H1 (cell line): ENCODE measurements at regions not wholly inside any gene's neighbourhood (a gene's known extent, or its start where the extent isn't known, plus 50 kb on each side); places are given as distances from the start of the nearest gene placed in this dataset.

Experiments
- CTCF ChIA-PET: fragments of 300-600 bp; sonication (Branson Sonifier 250); formaldehyde crosslinking; loops from one replicate; lab custom pipeline; 2021; ENCODE audit not compliant: partially characterized antibody; lab: Charles Lee
- POLR2A ChIA-PET: fragments of 300-600 bp; sonication (Branson Sonifier 250); formaldehyde crosslinking; loops from one replicate; lab custom pipeline; 2021; ENCODE audit warnings: inconsistent platforms; ENCODE audit not compliant: partially characterized antibody; lab: Charles Lee
- DNase-seq, 2 experiments: peaks; one replicate each; pipeline versions ENCODE4 v3.0.0 to v3.0.0-alpha.2; 2010 to 2022; ENCODE audit warnings: low spot score in 2 of 2, low read depth in 1 of 2, mixed read lengths in 1 of 2
- FAIRE-seq: peaks from 2 replicates; lab custom pipeline; 2011; peaks lifted over from hg19 to GRCh38; lab: Jason Lieb, UNC
- H2AFZ ChIP-seq: 2 replicates; pipeline ENCODE4 v1.8.1; 2012; ENCODE audit warnings: low read length, inconsistent platforms
- H2AK5ac ChIP-seq: 2 replicates; pipeline ENCODE4 v1.6.1; 2013; ENCODE audit warnings: low read depth, low read length
- H2BK120ac ChIP-seq: replicated peaks from 2 replicates; pipeline ENCODE3; 2013; ENCODE audit warnings: low read depth, low read length, inconsistent platforms
- H2BK12ac ChIP-seq: 2 replicates; pipeline ENCODE4 v1.6.1; 2013; ENCODE audit warnings: low read depth, low read length
- H2BK15ac ChIP-seq: 2 replicates; pipeline ENCODE4 v1.6.1; 2013; ENCODE audit warnings: low read length
- H2BK20ac ChIP-seq: 2 replicates; pipeline ENCODE4 v1.6.1; 2013; ENCODE audit warnings: low read length
- H2BK5ac ChIP-seq: 2 replicates; pipeline ENCODE4 v1.6.1; 2013; ENCODE audit warnings: low read depth, low read length
- H3K14ac ChIP-seq: 2 replicates; pipeline ENCODE4 v1.6.1; 2013; ENCODE audit warnings: inconsistent platforms; ENCODE audit not compliant: insufficient read length
- H3K18ac ChIP-seq: 2 replicates; pipeline ENCODE4 v1.6.1; 2013; ENCODE audit warnings: low read length; ENCODE audit errors: extremely low read depth
- H3K23ac ChIP-seq: 2 replicates; pipeline ENCODE4 v1.6.1; 2013; ENCODE audit warnings: inconsistent platforms; ENCODE audit not compliant: insufficient read length
- H3K23me2 ChIP-seq: 2 replicates; pipeline ENCODE4 v1.6.1; 2013; ENCODE audit warnings: low read depth, low read length
- H3K27ac ChIP-seq: 2 replicates; pipeline ENCODE4 v1.6.1; 2011; ENCODE audit warnings: low read depth, low read length, inconsistent platforms
- H3K27me3 ChIP-seq, 4 experiments: replicated peaks in 1 of 4; 1 replicate in 1 of 4; 2 replicates in 3 of 4; pipeline versions ENCODE4 v1.6.1 to v1.8.1; 2011 to 2013; ENCODE audit warnings: low read length in 3 of 4, mild to moderate bottlenecking in 3 of 4, inconsistent platforms in 2 of 4, mixed read lengths in 2 of 4, moderate library complexity in 1 of 4; ENCODE audit not compliant: control insufficient read depth in 3 of 4, insufficient read depth in 3 of 4; ENCODE audit errors: extremely low read depth in 1 of 4
- H3K36me3 ChIP-seq, 4 experiments: 2 replicates each; pipeline versions ENCODE4 v1.6.1 to v1.8.1; 2011 to 2013; ENCODE audit warnings: mild to moderate bottlenecking in 4 of 4, low read length in 3 of 4, moderate library complexity in 2 of 4, control low read depth in 1 of 4, inconsistent platforms in 1 of 4; ENCODE audit not compliant: insufficient read depth in 4 of 4, control insufficient read depth in 2 of 4
- H3K4ac ChIP-seq: replicated peaks from 2 replicates; pipeline ENCODE3; 2013; ENCODE audit warnings: low read length, low read depth, mixed read lengths, inconsistent platforms; ENCODE audit not compliant: insufficient read length
- H3K4me1 ChIP-seq, 4 experiments: replicated peaks in 1 of 4; 1 replicate in 1 of 4; 2 replicates in 3 of 4; pipeline versions ENCODE4 v1.6.1 to v1.8.1; 2011 to 2013; ENCODE audit warnings: low read length in 3 of 4, inconsistent platforms in 2 of 4, mixed read lengths in 1 of 4; ENCODE audit not compliant: insufficient read depth in 4 of 4, control insufficient read depth in 3 of 4
- H3K4me2 ChIP-seq, 2 experiments: 2 replicates each; pipeline versions ENCODE4 v1.6.1 to v1.8.1; 2011 to 2013; ENCODE audit warnings: low read depth in 2 of 2, low read length in 2 of 2, control low read depth in 1 of 2, inconsistent platforms in 1 of 2, mild to moderate bottlenecking in 1 of 2; ENCODE audit not compliant: insufficient read depth in 1 of 2
- H3K4me3 ChIP-seq, 4 experiments: fragments of 200-600, 300-600 bp in 1 of 4; sonication (generic), shearing (Covaris generic), sonication (Bioruptor Twin) in 1 of 4; 2 replicates each; pipeline versions ENCODE4 v1.5.1 to v1.8.1; 2011 to 2016; ENCODE audit warnings: low read length in 4 of 4, low read depth in 3 of 4, control low read depth in 2 of 4, inconsistent platforms in 2 of 4, mild to moderate bottlenecking in 2 of 4, mixed read lengths in 1 of 4, moderate library complexity in 1 of 4; ENCODE audit not compliant: insufficient read depth in 2 of 4; ENCODE audit errors: extremely low read depth in 1 of 4
- H3K56ac ChIP-seq: replicated peaks from 2 replicates; pipeline ENCODE3; 2013; ENCODE audit warnings: low read depth, mild to moderate bottlenecking, mixed read lengths, low read length, inconsistent platforms; ENCODE audit not compliant: insufficient read length
- H3K79me1 ChIP-seq: 2 replicates; pipeline ENCODE4 v1.6.1; 2013; ENCODE audit warnings: low read depth, low read length, control low read depth
- H3K79me2 ChIP-seq, 2 experiments: 2 replicates each; pipeline versions ENCODE4 v1.6.1 to v1.8.1; 2012 to 2013; ENCODE audit warnings: low read length in 2 of 2, mild to moderate bottlenecking in 2 of 2, inconsistent platforms in 1 of 2; ENCODE audit not compliant: insufficient read depth in 2 of 2, control insufficient read depth in 1 of 2
- H3K9ac ChIP-seq, 4 experiments: replicated peaks in 1 of 4; 1 replicate in 1 of 4; 2 replicates in 3 of 4; pipeline versions ENCODE4 v1.6.1 to v1.8.1; 2011 to 2013; ENCODE audit warnings: low read depth in 3 of 4, low read length in 3 of 4, control low read depth in 2 of 4, mild to moderate bottlenecking in 2 of 4, moderate library complexity in 2 of 4, inconsistent platforms in 1 of 4; ENCODE audit errors: extremely low read depth in 1 of 4
- H3K9me3 ChIP-seq, 2 experiments: 2 replicates each; pipeline versions ENCODE4 v1.6.1 to v1.8.1; 2012 to 2013; ENCODE audit warnings: mild to moderate bottlenecking in 2 of 2, moderate library complexity in 2 of 2, control low read depth in 1 of 2, inconsistent platforms in 1 of 2, low read depth in 1 of 2, low read length in 1 of 2, mixed read lengths in 1 of 2; ENCODE audit not compliant: insufficient read depth in 2 of 2
- H4K20me1 ChIP-seq, 2 experiments: replicated peaks in 1 of 2; 2 replicates each; pipeline versions ENCODE3 to v1.8.1; 2011 to 2013; ENCODE audit warnings: inconsistent platforms in 2 of 2, low read length in 2 of 2, mild to moderate bottlenecking in 1 of 2; ENCODE audit not compliant: insufficient read depth in 2 of 2, control insufficient read depth in 1 of 2
- H4K5ac ChIP-seq: 2 replicates; pipeline ENCODE4 v1.6.1; 2013; ENCODE audit warnings: low read length, low read depth, mixed read lengths, inconsistent platforms; ENCODE audit not compliant: insufficient read length
- H4K8ac ChIP-seq: 2 replicates; pipeline ENCODE4 v1.8.0; 2013; ENCODE audit warnings: mild to moderate bottlenecking, moderate library complexity, low read length, inconsistent platforms; ENCODE audit not compliant: insufficient read depth; ENCODE audit errors: extremely low read depth
- H4K91ac ChIP-seq: replicated peaks from 2 replicates; pipeline ENCODE3; 2013; ENCODE audit warnings: low read length, mixed read lengths, inconsistent platforms; ENCODE audit not compliant: insufficient read length
- CBX5 ChIP-seq: fragments of 300-800, 300-1000 bp; sonication (generic); IDR thresholded peaks from 2 replicates; pipeline ENCODE4 v1.7.1; 2016; ENCODE audit warnings: antibody characterized with exemption, low read length, low read depth
- CTBP2 ChIP-seq: IDR thresholded peaks from 2 replicates; pipeline ENCODE4 v1.7.0; 2011; ENCODE audit warnings: borderline replicate concordance, mild to moderate bottlenecking, moderate library complexity, mixed read lengths, low read length; ENCODE audit not compliant: insufficient read depth, insufficient read length
- E2F6 ChIP-seq: IDR thresholded peaks from 2 replicates; pipeline ENCODE4 v1.6.1; 2012; ENCODE audit warnings: inconsistent platforms
- EGR1 ChIP-seq: IDR thresholded peaks from 2 replicates; pipeline ENCODE4 v1.6.1; 2011; ENCODE audit warnings: low read depth, low read length, borderline replicate concordance
- GTF2F1 ChIP-seq: IDR thresholded peaks from 2 replicates; pipeline ENCODE4 v1.6.1; 2012; ENCODE audit warnings: low read depth, low read length, improper control_type of control experiment, borderline replicate concordance
- JUN ChIP-seq: IDR thresholded peaks from 2 replicates; pipeline ENCODE4 v1.6.1; 2011; ENCODE audit warnings: low read depth, mild to moderate bottlenecking, improper control_type of control experiment, low read length
- KDM1A ChIP-seq: fragments of 200-600, 300-600 bp; sonication (generic); IDR thresholded peaks from 2 replicates; pipeline ENCODE4 v1.7.1; 2016; ENCODE audit warnings: mild to moderate bottlenecking, low read length, borderline replicate concordance
- KDM4A ChIP-seq: IDR thresholded peaks from one replicate; pipeline ENCODE4 v1.7.1; 2012; ENCODE audit warnings: low read depth, mild to moderate bottlenecking, moderate library complexity, low read length, inconsistent platforms; ENCODE audit not compliant: severe bottlenecking
- POLR2A ChIP-seq, 2 experiments: IDR thresholded peaks; 1 replicate in 1 of 2; 2 replicates in 1 of 2; pipeline ENCODE4 v1.6.1; 2011; ENCODE audit warnings: low read depth in 2 of 2, low read length in 2 of 2, mild to moderate bottlenecking in 2 of 2; ENCODE audit errors: control extremely low read depth in 1 of 2
- TAF7 ChIP-seq: optimal IDR thresholded peaks from 2 replicates; pipeline ENCODE3; 2011; ENCODE audit warnings: low read depth, mild to moderate bottlenecking, inconsistent platforms, low read length, moderate library complexity, borderline replicate concordance
- WGBS, 2 experiments: shearing (Covaris generic) in 1 of 2; methylation state at CpG; one replicate each; pipeline versions ENCODE4 v1.1.6 to v1.1.7; 2013 to 2015; ENCODE audit warnings: low lambda C conversion rate in 2 of 2, mixed read lengths in 2 of 2, inconsistent platforms in 1 of 2, low coverage in 1 of 2, missing lambda C conversion rate in 1 of 2; ENCODE audit not compliant: insufficient replicate concordance in 2 of 2, insufficient coverage in 1 of 2, insufficient read length in 1 of 2; ENCODE audit errors: extremely low coverage in 1 of 2, missing lambda C conversion rate in 1 of 2; 5-methylcytosine and 5-hydroxymethylcytosine counted together

GRCh38 chr6:155528335-155528734, 72.7 kb upstream of the NOX3 start:
- Histone ChIP-seq H3K27me3 (no peaks in the 10 kb centered on the region), H3K27ac (no peak overlapping the region), H4K20me1 (no peaks in the 10 kb centered on the region), H3K14ac (no peak overlapping the region), H2BK20ac (no peak overlapping the region), H3K18ac (no peak overlapping the region), H2BK12ac (no peak overlapping the region), H2BK15ac (no peak overlapping the region), H3K9me3 (no peaks in the 10 kb centered on the region; a peak in 1 of 4 replicates), H3K9ac (no peak overlapping the region), H2BK120ac (no peak overlapping the region), H3K79me2 (no peaks in the 10 kb centered on the region), H4K5ac (no peak overlapping the region), H3K4me2 (no peak overlapping the region), H2AFZ (no peak overlapping the region), H3K23ac (no peak overlapping the region), H3K4me3 (no peak overlapping the region), H3K4ac (no peak overlapping the region), H3K23me2 (no peaks in the 10 kb centered on the region), H2BK5ac (no peak overlapping the region), H3K36me3 (no peaks in the 10 kb centered on the region), H4K91ac (no peak overlapping the region), H4K8ac (no peak overlapping the region), H3K79me1 (no peaks in the 10 kb centered on the region), H2AK5ac (no peak overlapping the region), H3K56ac (no peak overlapping the region), H3K4me1 (peaks cover 0 to 6% (median 0%) of the 10 kb centered on the region in 4 experiments; a peak in 1 of 7 replicates)
- DNase-seq = no peak
- TF ChIP-seq CBX5 (no peak), KDM1A (no peak), TAF7 (no peak), EGR1 (no peak), KDM4A (no peak), GTF2F1 (no peak), CTBP2 (no peak), POLR2A (IDR thresholded peaks at IDR 0.05; ENCODE audit: control extremely low read depth in 1 of 2, low read depth in 2 of 2, low read length in 2 of 2) (no peak), E2F6 (no peak), JUN (no peak)
- WGBS, 2 experiments = 92% methylated on average over 1 of the region's 1 CpG; no CpG with 5 or more reads in 1 of the 2 experiments
- ChIA-PET CTCF (interaction anchor here (0.6 to 1.8 kb wide), 6 partner anchors 24 to 1056 kb away, joined by 3 to 7 read pairs (median 4); no protein-coding TSS in a partner anchor), POLR2A (no interaction called here)
- FAIRE-seq = no peak
